GM12872 (cell line): ENCODE measurements at regions not wholly inside any gene's neighbourhood (a gene's known extent, or its start where the extent isn't known, plus 50 kb on each side); places are given as distances from the start of the nearest gene placed in this dataset.

Source experiments
- CTCF ChIP-seq: IDR thresholded peaks from 3 replicates; pipeline ENCODE4 v1.5.1; 2011; ENCODE audit warnings: low read depth, mild to moderate bottlenecking, low read length, moderate library complexity; ENCODE audit not compliant: insufficient read depth

- no peak for TF ChIP-seq CTCF
Measured at GRCh38 chr11:8329847-8330361, 66.2 kb upstream of the LMO1 start.

- TF ChIP-seq CTCF, result no peak
Measured at GRCh38 chr11:8329336-8329735, 65.7 kb upstream of the LMO1 start.

GRCh38 chr11:8328848-8329330, 65.2 kb upstream of the LMO1 start:
- peak; percentile 92 for TF ChIP-seq CTCF

DNA sequence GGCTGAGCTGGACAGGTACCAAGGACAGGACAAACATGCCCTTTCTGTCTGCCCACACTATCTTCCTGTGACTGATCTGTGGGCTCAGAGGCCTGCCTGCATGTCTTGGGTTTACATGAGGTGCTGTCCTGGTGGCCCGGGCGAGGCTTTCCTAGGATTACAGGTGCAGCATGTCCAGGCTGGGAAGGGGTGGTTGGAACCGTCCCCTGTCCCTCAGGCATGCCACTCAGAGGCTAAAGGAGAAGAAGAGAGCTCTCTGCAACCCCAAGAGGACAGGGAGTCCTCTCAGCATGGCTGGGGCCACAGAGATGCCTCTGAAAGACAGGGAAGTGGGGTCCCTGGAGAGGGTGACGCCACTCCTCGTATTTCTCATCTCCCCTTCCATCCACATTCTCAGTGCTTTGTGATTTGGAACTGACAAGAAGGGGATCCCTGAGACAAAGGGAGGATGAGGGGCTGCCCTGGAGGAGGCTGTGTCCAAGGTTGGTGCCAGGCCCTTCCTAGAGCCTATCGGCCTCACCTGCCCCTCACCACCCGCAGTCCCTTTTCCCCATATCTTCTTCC, 64.6 kb upstream of the LMO1 start:
- no peak for TF ChIP-seq CTCF

DNA sequence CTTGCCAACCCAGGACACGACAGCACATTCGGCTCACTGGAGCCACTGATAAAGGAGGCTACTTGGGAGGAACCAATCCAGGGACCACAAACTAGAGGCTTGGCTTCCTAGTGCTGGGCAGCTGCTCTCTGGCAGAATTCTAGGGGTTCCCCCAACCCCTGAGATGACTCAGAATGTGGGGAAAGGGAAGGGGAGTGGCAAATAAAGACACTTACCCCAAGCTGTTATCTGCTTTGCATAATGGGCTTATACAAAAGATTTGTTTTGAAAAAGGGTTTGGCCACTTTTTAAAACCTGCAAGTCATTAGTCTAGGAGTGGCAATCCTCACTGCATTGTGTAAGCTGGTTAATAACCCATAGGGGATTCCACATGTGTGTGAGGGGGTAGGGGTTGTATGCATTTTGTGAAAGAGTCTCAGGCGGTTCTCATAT, 64.1 kb upstream of the LMO1 start:
- no peak for TF ChIP-seq CTCF

GRCh38 chr11:8326337-8326736, 62.7 kb upstream of the LMO1 start:
- TF ChIP-seq CTCF, result no peak

GRCh38 chr11:8325591-8326304, 62.1 kb upstream of the LMO1 start:
- TF ChIP-seq CTCF, result no peak
